HG02642 (cell line): ENCODE measurements at regions not wholly inside any gene's neighbourhood (a gene's known extent, or its start where the extent isn't known, plus 50 kb on each side); places are given as distances from the start of the nearest gene placed in this dataset.

Experiments
- ATAC-seq: cut with Tn5 transposase; IDR thresholded peaks from one replicate; pipeline ENCODE4 v1.9.1; 2021; ENCODE audit warnings: mild to moderate bottlenecking; ENCODE audit not compliant: unreplicated experiment, poor library complexity

DNA sequence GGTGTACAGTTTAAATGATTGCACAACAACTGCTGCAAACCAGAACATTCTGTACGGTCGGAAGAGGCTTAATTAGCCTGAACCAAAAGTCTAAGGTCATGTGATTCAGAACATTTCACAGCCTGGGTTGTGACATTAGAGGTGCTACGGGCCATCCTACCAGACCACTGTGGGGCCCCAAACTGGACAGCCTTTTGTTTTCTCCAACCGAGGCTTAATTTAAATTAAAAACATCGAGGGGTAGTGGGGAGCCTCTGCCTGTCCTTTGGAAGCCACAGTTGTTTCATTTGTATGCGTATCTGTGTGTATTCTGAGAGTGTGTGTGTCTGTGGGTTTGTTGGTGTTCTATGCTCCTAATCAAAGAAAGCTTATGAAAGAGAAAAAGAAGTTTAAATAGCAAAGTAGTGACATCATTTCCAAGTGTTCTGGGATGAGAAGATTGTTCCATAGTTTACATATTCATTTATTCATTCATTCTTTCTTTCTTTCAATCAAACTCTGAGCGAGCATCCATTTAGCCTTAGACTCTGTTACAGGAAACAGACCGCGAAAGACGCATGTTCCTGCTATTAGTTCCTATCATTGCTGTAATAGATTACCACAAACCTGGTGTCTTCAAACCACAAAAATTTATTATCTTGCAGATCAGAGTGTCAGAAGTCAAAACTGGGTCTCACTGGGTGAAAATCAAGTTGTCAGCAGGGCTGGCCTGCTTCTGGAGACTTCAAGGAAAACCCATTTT lies 444.8 kb downstream of the FOXO1 start:
- ATAC-seq: no peak

- ATAC-seq: no peak
Measured at GRCh38 chr13:40223585-40223984, 442.9 kb downstream of the FOXO1 start.

GRCh38 chr13:40228496-40228895 lies 437.9 kb downstream of the FOXO1 start:
- no peak for ATAC-seq

DNA sequence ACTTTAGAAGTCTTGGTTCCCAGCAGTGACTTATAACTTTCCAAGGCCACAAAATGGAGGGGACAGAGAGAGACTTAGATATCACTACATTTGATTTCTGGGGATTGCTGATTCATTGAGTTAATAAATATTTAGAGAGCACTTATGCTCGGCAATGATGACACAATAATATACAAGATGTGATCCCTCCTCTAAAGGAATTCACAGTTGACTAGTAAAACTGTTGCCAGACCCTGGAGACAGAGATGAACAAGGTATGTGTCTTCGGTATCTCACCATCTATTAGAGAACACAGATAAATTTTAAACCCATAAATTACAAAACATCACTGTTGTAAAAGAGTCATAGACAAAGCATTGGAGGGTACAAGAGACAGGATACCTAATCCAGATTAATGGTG lies 437.5 kb downstream of the FOXO1 start:
- ATAC-seq: no peak

DNA sequence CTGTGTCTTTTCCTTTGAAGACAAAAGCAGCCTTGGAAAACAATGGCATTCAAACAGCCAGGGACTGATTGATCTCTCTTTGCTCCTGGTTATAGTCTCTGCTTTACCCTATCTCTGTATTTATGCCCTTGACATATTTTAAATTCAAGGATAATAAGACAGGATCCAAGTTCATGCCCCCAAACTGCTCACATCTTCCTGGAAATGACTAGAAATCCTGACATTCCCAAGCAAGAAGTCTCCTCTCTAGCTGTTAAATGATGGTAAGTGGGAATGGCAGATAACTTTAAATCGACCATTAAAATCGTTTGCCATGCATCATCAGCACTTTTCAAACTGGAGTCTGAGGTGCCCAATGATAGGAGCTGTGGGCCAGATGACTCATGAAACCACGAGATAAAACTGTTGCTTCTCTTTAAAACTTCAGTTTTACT lies 435.6 kb downstream of the FOXO1 start:
- no peak for ATAC-seq

DNA sequence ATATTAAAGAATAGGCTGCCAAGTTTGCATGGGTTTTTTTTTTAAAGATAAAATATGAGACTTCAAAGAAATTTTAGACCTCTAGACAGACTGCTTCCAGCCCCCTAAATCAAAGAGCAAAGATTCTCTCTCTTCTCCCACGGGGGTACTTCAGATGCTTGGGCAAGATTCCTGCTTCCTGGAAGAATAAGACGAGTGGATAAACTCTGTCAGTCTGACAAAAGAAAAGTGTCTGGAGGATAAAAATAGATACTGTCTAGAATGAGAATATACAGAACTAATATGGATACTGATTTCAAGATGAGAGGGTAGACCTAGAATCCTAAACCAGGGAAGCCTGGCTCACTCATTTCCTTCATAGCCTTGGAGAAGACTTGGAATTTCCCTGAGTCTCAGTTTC lies 435.1 kb downstream of the FOXO1 start:
- no peak for ATAC-seq

GRCh38 chr13:40231751-40232150 lies 434.7 kb downstream of the FOXO1 start:
- no peak for ATAC-seq

DNA sequence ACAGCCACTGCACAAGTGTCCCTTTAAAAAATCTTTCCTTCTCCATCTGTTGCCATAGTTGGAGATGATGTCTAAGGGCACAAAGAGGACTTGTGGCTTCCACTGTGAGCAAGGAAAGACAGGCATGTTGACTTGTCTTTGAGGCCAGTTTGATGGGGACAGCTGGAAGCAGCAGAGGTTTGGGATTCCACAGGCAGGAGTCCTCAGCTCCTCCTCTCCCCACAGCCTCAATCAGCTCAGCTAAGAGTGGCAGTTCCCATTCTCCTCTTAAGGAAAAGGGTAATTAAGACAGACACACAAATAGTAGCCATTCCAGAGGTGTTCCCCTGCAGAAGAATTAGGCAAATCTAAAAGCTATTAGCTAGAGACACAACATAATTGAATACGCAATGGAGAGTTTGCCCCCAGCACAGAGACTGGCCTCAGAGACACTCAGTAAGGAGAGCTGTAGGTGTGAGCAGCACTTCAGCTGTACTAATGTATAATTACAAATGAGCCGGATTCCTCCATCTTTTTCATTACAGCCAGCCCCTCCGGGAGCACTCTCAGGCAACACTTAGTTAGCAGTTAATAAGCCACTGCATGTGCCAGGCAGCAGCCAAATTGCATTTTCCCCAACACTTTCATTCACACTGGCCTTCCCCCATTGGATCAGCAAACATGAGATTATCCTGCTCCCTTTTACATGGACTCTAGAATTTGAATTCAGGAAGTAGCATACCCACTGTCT lies 434.0 kb downstream of the FOXO1 start:
- ATAC-seq: no peak

- no peak for ATAC-seq
Measured at GRCh38 chr13:40233731-40234195, 432.7 kb downstream of the FOXO1 start.

GRCh38 chr13:40235160-40235796 lies 431.2 kb downstream of the FOXO1 start:
- no peak for ATAC-seq

- no peak for ATAC-seq
Measured at GRCh38 chr13:40236566-40237168, 429.8 kb downstream of the FOXO1 start.

DNA sequence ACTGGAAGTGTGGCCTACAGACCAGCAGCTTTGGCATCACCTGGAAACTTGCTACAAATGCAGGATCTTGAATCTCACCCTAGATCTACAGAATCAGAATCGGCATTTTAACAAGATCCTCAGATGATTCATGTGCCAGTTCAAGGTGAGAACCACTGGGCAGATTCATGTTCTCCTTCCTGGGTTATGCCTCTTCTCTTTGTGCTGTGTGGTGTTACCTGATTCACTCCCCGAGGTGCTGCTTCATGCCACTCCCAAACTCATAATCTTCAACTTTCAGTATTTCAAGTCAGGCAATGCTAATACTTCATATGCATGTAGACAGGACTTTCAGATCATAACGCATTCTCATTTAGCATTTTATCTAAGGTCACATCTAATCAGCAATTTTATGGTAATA lies 427.7 kb downstream of the FOXO1 start:
- ATAC-seq: no peak

- ATAC-seq: no peak
Measured at GRCh38 chr13:40240293-40240692, 426.1 kb downstream of the FOXO1 start.

DNA sequence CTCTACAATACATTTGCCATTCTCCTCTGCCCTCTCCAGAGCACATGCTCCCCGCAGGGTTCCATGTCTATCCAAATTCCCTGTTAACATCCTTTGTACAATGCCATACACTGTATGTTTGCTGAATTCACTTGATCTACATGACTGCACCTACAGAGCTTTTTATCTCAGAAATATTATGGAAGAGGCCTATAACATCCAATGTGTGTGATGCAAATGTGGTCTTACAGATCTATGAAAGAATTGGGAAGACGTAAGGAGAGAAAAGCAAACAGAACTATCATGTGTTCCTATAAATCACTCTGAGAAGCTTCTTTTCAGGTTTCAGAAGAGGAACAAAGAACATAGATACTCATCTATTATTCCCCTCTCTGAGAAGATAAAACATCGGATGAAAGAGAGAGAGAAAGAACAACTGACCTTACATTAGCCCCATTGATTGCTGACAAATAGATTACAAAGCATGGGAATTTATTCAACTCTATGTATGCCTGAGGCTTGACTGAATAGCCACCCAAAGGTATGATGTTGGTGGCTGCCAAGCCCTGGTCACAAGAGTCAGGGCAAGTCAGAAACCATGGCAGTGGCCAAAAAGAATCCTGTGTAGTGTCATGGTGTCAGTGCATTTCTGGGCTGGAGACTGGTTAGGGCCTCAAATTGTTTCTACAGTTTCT lies 425.2 kb downstream of the FOXO1 start:
- ATAC-seq: no peak

- no peak for ATAC-seq
Measured at GRCh38 chr13:40243047-40243446, 423.4 kb downstream of the FOXO1 start.

DNA sequence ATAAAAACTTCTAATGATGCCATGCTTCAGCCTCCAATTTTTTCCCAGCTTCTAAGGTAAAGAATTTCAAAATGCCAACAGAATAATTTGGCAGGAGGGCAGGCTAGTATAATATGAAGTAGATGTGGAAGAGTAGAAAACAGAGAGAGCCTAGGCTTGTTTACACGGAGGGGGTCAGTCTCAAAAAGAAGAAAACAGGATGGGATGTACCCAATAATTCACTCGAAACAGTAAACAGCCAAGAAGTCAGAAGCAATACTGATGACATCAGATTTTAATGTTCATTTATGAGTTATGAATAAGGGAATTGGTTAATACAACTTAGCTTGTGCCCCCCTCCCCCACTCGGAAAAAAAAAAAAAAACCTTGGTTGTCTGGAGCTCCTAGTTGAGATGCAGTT lies 422.5 kb downstream of the FOXO1 start:
- no peak for ATAC-seq

DNA sequence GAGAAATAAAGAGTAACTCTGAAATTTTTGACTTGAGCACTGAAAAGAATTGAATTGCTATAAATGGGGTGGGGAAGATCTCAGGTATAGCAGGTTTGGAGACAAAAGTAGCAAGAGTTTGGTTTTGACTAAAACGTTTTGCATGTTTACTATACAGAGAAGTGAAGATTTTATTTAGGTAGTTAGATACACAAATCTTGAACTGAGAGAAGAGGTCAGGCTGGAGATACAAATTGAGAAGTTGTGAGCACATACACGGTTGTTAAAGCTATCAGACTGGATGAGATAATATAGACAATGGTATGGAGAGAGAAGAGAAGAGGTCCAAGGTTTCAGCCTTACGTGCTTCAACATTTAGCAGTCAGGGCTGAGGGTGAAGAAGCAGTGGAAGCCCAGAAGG lies 420.9 kb downstream of the FOXO1 start:
- ATAC-seq: no peak

DNA sequence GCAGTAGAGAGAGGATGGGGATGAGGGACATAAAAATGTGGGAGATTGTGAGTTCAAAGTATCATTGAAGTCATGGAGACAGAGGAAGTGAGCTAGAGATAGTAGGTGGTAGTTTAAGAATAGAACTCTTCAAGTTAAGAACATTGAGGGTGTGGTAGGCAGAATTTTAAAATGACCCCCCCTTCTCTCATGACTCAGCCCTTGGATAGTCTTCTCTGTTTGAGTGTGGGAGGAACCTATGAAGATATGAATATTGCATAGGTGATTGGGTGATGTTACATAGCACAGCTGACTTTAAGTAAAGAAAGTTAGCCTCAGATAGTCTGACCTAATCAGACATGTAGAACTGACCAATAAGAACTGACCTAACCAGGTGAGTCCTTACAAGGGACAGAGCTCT lies 418.6 kb downstream of the FOXO1 start:
- ATAC-seq: no peak

DNA sequence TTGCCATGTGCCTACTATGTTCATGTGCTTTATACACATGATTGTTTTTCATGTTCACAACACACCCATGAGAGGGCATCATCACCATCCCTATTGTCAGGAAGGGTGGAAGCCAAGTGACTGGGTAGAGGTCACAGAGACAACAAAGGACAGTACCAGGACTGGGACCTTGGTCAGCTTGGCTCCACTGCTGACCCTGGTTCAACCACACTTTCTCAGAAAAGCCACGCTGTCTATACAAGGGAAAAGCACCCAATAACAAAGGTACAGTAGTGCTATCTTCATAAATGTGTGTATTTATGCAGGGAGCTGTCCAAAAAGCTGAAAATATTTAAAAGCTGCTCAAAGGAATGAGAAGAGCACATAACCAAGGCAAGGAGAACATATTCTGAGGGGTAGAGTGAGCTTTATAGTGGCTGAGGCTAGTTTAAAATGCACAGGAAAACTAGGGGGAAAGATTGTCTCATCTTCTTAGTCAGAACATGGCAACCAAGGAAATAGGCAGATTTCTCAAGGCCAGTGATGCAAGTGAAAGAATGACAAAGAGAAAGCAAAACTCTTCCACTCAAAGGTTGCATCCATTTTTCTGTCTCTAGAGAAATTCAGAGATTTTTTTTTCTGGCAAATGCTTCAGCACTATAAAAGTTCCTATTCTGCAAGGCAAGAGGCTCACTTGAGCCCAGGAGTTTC lies 415.0 kb downstream of the FOXO1 start:
- ATAC-seq: no peak

- no peak for ATAC-seq
Measured at GRCh38 chr13:40252241-40252640, 414.2 kb downstream of the FOXO1 start.
